GM13976 (cell line): ENCODE measurements at regions not wholly inside any gene's neighbourhood (a gene's known extent, or its start where the extent isn't known, plus 50 kb on each side); places are given as distances from the start of the nearest gene placed in this dataset.

Experiments
- DNase-seq: peaks from one replicate; pipeline ENCODE4 v3.0.0; 2012; ENCODE audit warnings: low spot score
- CTCF ChIP-seq: IDR thresholded peaks from 2 replicates; pipeline ENCODE4 v1.5.1; 2012; ENCODE audit warnings: borderline replicate concordance, mild to moderate bottlenecking; ENCODE audit not compliant: insufficient read depth; ENCODE audit errors: extremely low read depth, missing control alignments, control extremely low read depth
- in situ Hi-C: fragments of 300-500 bp; cut with MboI; formaldehyde crosslinking; loops from one replicate; pipeline ENCODE4 v1.12.0; 2022; ENCODE audit warnings: low sequenced_read_pairs, mixed read lengths, inconsistent platforms; ENCODE audit not compliant: unreplicated experiment

GRCh38 chr18:78900938-78901909 lies 78.4 kb upstream of the SALL3 start:
- TF ChIP-seq CTCF, result no peak
- DNase-seq, result no peak
- in situ Hi-C loops, result no loop called here

- in situ Hi-C loops, result no loop called here
- DNase-seq, result no peak
- no peak for TF ChIP-seq CTCF
These were observed 77.5 kb upstream of the SALL3 start for GRCh38 chr18:78901923-78902794.

GRCh38 chr18:78902795-78903435 lies 76.7 kb upstream of the SALL3 start:
- TF ChIP-seq CTCF, result no peak
- DNase-seq, result no peak
- in situ Hi-C loops, result no loop called here

- no peak for TF ChIP-seq CTCF
- in situ Hi-C loops, result no loop called here
- no peak for DNase-seq
These were observed 76.0 kb upstream of the SALL3 start for GRCh38 chr18:78903436-78904178.

GRCh38 chr18:78904179-78904531 lies 75.5 kb upstream of the SALL3 start:
- in situ Hi-C loops, result no loop called here
- TF ChIP-seq CTCF, result no peak
- DNase-seq, result no peak
